SK-N-SH (cell line): ENCODE measurements at regions not wholly inside any gene's neighbourhood (a gene's known extent, or its start where the extent isn't known, plus 50 kb on each side); places are given as distances from the start of the nearest gene placed in this dataset.
"Not testable (repeated sequence)": the region's sequence is repeated elsewhere in the genome, so short reads cannot be mapped to it uniquely, and the experiment has no call there.

Source experiments
- CTCF ChIA-PET: fragments of 300-600, 350-600 bp; formaldehyde crosslinking; extraction: SDS; loops from one replicate; lab custom pipeline; 2021; lab: Yijun Ruan, JAX
- POLR2A ChIA-PET: fragments of 350-600 bp; sonication (Branson Sonifier 250); formaldehyde crosslinking; extraction: SDS; loops from one replicate; lab custom pipeline; 2020; ENCODE audit warnings: antibody characterized with exemption, inconsistent platforms; lab: Yijun Ruan, JAX
- DNase-seq: peaks from one replicate; pipeline ENCODE4 v3.0.0; 2012
- H2AFZ ChIP-seq: fragments of 200-600 bp; sonication (generic); 2 replicates; pipeline ENCODE4 v1.8.1; 2016; ENCODE audit warnings: antibody characterized with exemption, mild to moderate bottlenecking, low read depth
- H3F3A ChIP-seq: fragments of 200-600 bp; sonication (generic); replicated peaks from 2 replicates; pipeline ENCODE3; 2016; ENCODE audit warnings: antibody characterized with exemption, mild to moderate bottlenecking; ENCODE audit not compliant: insufficient read depth
- H3K27ac ChIP-seq, 2 experiments: fragments of 200-500 bp in 1 of 2; fragments of 200-600 bp in 1 of 2; sonication (Bioruptor generic) in 1 of 2; sonication (generic), shearing (Covaris generic) in 1 of 2; 2 replicates each; pipeline versions ENCODE4 v1.5.1 to v1.6.1; 2014 to 2016; ENCODE audit warnings: low read depth in 2 of 2, inconsistent platforms in 1 of 2, low read length in 1 of 2, mild to moderate bottlenecking in 1 of 2, mixed read lengths in 1 of 2
- H3K27me3 ChIP-seq: fragments of 200-600 bp; sonication (generic), shearing (Covaris generic); 2 replicates; pipeline ENCODE4 v1.6.1; 2016; ENCODE audit warnings: mixed run types; ENCODE audit not compliant: insufficient read depth
- H3K36me3 ChIP-seq, 2 experiments: fragments of 200-500 bp in 1 of 2; fragments of 200-600 bp in 1 of 2; sonication (Bioruptor generic) in 1 of 2; sonication (generic) in 1 of 2; replicated peaks in 1 of 2; 2 replicates each; pipeline versions ENCODE3 to v1.5.1; 2014 to 2016; ENCODE audit warnings: low read length in 1 of 2, mild to moderate bottlenecking in 1 of 2; ENCODE audit not compliant: insufficient read depth in 2 of 2, control insufficient read depth in 1 of 2
- H3K4me1 ChIP-seq, 2 experiments: fragments of 200-500 bp in 1 of 2; fragments of 200-600 bp in 1 of 2; sonication (Bioruptor generic) in 1 of 2; sonication (generic), shearing (Covaris generic) in 1 of 2; 2 replicates each; pipeline versions ENCODE4 v1.5.1 to v1.6.1; 2014 to 2016; ENCODE audit warnings: low read depth in 1 of 2, low read length in 1 of 2, mixed run types in 1 of 2; ENCODE audit not compliant: insufficient read depth in 2 of 2, control insufficient read depth in 1 of 2
- H3K4me2 ChIP-seq: fragments of 200-600 bp; sonication (generic), shearing (Covaris generic); 2 replicates; pipeline ENCODE4 v1.6.1; 2017; ENCODE audit warnings: mixed run types
- H3K4me3 ChIP-seq, 2 experiments: fragments of 200-500 bp in 1 of 2; fragments of 200-600 bp in 1 of 2; sonication (Bioruptor generic) in 1 of 2; sonication (generic), shearing (Covaris generic) in 1 of 2; 2 replicates each; pipeline versions ENCODE4 v1.5.1 to v1.8.1; 2014 to 2016; ENCODE audit warnings: low read depth in 2 of 2, inconsistent platforms in 1 of 2, low read length in 1 of 2, mild to moderate bottlenecking in 1 of 2, mixed read lengths in 1 of 2, moderate library complexity in 1 of 2
- H3K79me2 ChIP-seq: fragments of 200-600 bp; sonication (generic); 2 replicates; pipeline ENCODE4 v1.8.1; 2017; ENCODE audit warnings: mild to moderate bottlenecking; ENCODE audit not compliant: insufficient read depth
- H3K9ac ChIP-seq: fragments of 200-600 bp; sonication (generic); 2 replicates; pipeline ENCODE4 v1.6.1; 2017; ENCODE audit warnings: mixed run types
- H3K9me2 ChIP-seq: fragments of 200-600 bp; sonication (generic); 2 replicates; pipeline ENCODE4 v1.6.1; 2017; ENCODE audit warnings: mixed run types
- H3K9me3 ChIP-seq: fragments of 200-600 bp; sonication (generic); 2 replicates; pipeline ENCODE4 v1.6.1; 2017; ENCODE audit warnings: mixed run types, mild to moderate bottlenecking, moderate library complexity
- H4K20me1 ChIP-seq: fragments of 200-600 bp; sonication (generic); 2 replicates; pipeline ENCODE4 v1.6.1; 2017; ENCODE audit warnings: mild to moderate bottlenecking, mixed run types; ENCODE audit not compliant: insufficient read depth
- GABPA ChIP-seq: IDR thresholded peaks from 2 replicates; pipeline ENCODE4 v1.4.0; 2012; ENCODE audit warnings: low read depth, mild to moderate bottlenecking
- MAX ChIP-seq: IDR thresholded peaks from 2 replicates; pipeline ENCODE4 v1.4.0; 2012; ENCODE audit warnings: low read depth
- WGBS: methylation state at CpG from one replicate; pipeline ENCODE4 v1.1.6; 2017; ENCODE audit warnings: low lambda C conversion rate; 5-methylcytosine and 5-hydroxymethylcytosine counted together

- no peak for TF ChIP-seq GABPA
- TF ChIP-seq MAX = no peak
These were observed 168.5 kb downstream of the NPIPB11 start (continued) for GRCh38 chr16:29237971-29238370.

GRCh38 chr16:29237495-29237894 lies 169.0 kb downstream of the NPIPB11 start:
- H3K79me2 ChIP-seq, H3K9me2 ChIP-seq, H3K9ac ChIP-seq, H2AFZ ChIP-seq, POLR2A ChIA-PET, H3K4me1 ChIP-seq, H3K4me2 ChIP-seq, H3K9me3 ChIP-seq, H3F3A ChIP-seq, H3K36me3 ChIP-seq, H3K27me3 ChIP-seq, H3K4me3 ChIP-seq, DNase-seq, H3K27ac ChIP-seq, CTCF ChIA-PET, H4K20me1 ChIP-seq: not testable (repeated sequence)
- 92% methylated on average over 15 of the region's 15 CpGs for WGBS

- H3K27ac ChIP-seq, H3F3A ChIP-seq, DNase-seq, H3K4me3 ChIP-seq, H4K20me1 ChIP-seq, H3K9ac ChIP-seq, H3K9me2 ChIP-seq, POLR2A ChIA-PET, H3K4me1 ChIP-seq, H3K9me3 ChIP-seq, H3K79me2 ChIP-seq, H2AFZ ChIP-seq, H3K4me2 ChIP-seq, H3K36me3 ChIP-seq, H3K27me3 ChIP-seq, CTCF ChIA-PET: not testable (repeated sequence)
- 95% methylated on average over 30 of the region's 30 CpGs for WGBS
These were observed 169.5 kb downstream of the NPIPB11 start for GRCh38 chr16:29237023-29237422.

GRCh38 chr16:29235836-29236370 lies 170.6 kb downstream of the NPIPB11 start:
- H3F3A ChIP-seq, H4K20me1 ChIP-seq, DNase-seq, H3K79me2 ChIP-seq, H2AFZ ChIP-seq, H3K9me2 ChIP-seq, H3K9me3 ChIP-seq, POLR2A ChIA-PET, H3K36me3 ChIP-seq, H3K4me1 ChIP-seq, H3K4me3 ChIP-seq, H3K9ac ChIP-seq, CTCF ChIA-PET, H3K4me2 ChIP-seq, H3K27me3 ChIP-seq, H3K27ac ChIP-seq: not testable (repeated sequence)
- 75% methylated on average over 14 of the region's 16 CpGs for WGBS

- H3F3A ChIP-seq, H4K20me1 ChIP-seq, H2AFZ ChIP-seq, H3K36me3 ChIP-seq, H3K27me3 ChIP-seq, H3K9me2 ChIP-seq, H3K9me3 ChIP-seq, CTCF ChIA-PET, H3K27ac ChIP-seq, H3K9ac ChIP-seq, DNase-seq, H3K4me1 ChIP-seq, POLR2A ChIA-PET, H3K4me3 ChIP-seq, H3K4me2 ChIP-seq, H3K79me2 ChIP-seq: not testable (repeated sequence)
- 83% methylated on average over 18 of the region's 21 CpGs for WGBS
These were observed 171.8 kb downstream of the NPIPB11 start for GRCh38 chr16:29234536-29235275.

- H3K79me2 ChIP-seq, H3K4me1 ChIP-seq, H3K36me3 ChIP-seq, H3K27ac ChIP-seq, H3K9me3 ChIP-seq, H3K27me3 ChIP-seq, H4K20me1 ChIP-seq, CTCF ChIA-PET, H3K4me2 ChIP-seq, H3F3A ChIP-seq, H3K9ac ChIP-seq, DNase-seq, POLR2A ChIA-PET, H3K9me2 ChIP-seq, H3K4me3 ChIP-seq, H2AFZ ChIP-seq: not testable (repeated sequence)
- 60% methylated on average over 7 of the region's 23 CpGs for WGBS
These were observed 172.7 kb downstream of the NPIPB11 start for GRCh38 chr16:29233705-29234404.
